Coronary artery (tissue), 2 donors: ENCODE measurements at regions not wholly inside any gene's neighbourhood (a gene's known extent, or its start where the extent isn't known, plus 50 kb on each side); places are given as distances from the start of the nearest gene placed in this dataset.

Source experiments
- DNase-seq: peaks from one replicate; pipeline ENCODE4 v3.0.0-alpha.2; 2017; ENCODE audit warnings: low spot score
- H3K27ac ChIP-seq, 2 donors: fragments of 200-600 bp; sonication (generic); one replicate each; pipeline ENCODE4 v1.5.1; 2016 to 2019
- H3K4me3 ChIP-seq: fragments of 200-600 bp; sonication (generic); 2 replicates; pipeline ENCODE4 v1.5.1; 2016; ENCODE audit warnings: mild to moderate bottlenecking, moderate library complexity
- CTCF ChIP-seq: fragments of 200-600 bp; sonication (generic); IDR thresholded peaks from one replicate; pipeline ENCODE4 v1.5.1; 2019; ENCODE audit warnings: antibody characterized with exemption

GRCh38 chr17:13442361-13442760, 159.4 kb downstream of the HS3ST3A1 start:
- TF ChIP-seq CTCF: no peak
- Histone ChIP-seq H3K27ac (no peak overlapping the region), H3K4me3 (no peak overlapping the region)
- DNase-seq: no peak

- DNase-seq: no peak
- Histone ChIP-seq H3K4me3 (no peak overlapping the region), H3K27ac (no peak overlapping the region)
- TF ChIP-seq CTCF: no peak
These were observed 159.9 kb downstream of the HS3ST3A1 start for GRCh38 chr17:13441873-13442272.

GRCh38 chr17:13437966-13438779, 163.6 kb downstream of the HS3ST3A1 start:
- no peak for TF ChIP-seq CTCF
- DNase-seq: no peak
- Histone ChIP-seq H3K27ac (no peak overlapping the region), H3K4me3 (no peak overlapping the region)

GRCh38 chr17:13435230-13435629, 166.5 kb downstream of the HS3ST3A1 start:
- TF ChIP-seq CTCF: no peak
- H3K4me3 ChIP-seq: no peak overlapping the region
- no peak overlapping the region for H3K27ac ChIP-seq
- DNase-seq: no peak

- H3K4me3 ChIP-seq: no peak overlapping the region
- TF ChIP-seq CTCF: no peak
- DNase-seq: no peak
- no peak overlapping the region for H3K27ac ChIP-seq
These were observed 172.5 kb downstream of the HS3ST3A1 start for GRCh38 chr17:13429201-13429600.

- TF ChIP-seq CTCF: no peak
- Histone ChIP-seq H3K27ac (no peak overlapping the region), H3K4me3 (no peak overlapping the region)
- no peak for DNase-seq
These were observed 173.1 kb downstream of the HS3ST3A1 start for GRCh38 chr17:13428611-13429042.

GRCh38 chr17:13426991-13427390, 174.7 kb downstream of the HS3ST3A1 start:
- no peak for DNase-seq
- Histone ChIP-seq H3K4me3 (no peak overlapping the region), H3K27ac (no peak overlapping the region)
- TF ChIP-seq CTCF: no peak
